Testis (tissue), 2 donors: ENCODE measurements at regions not wholly inside any gene's neighbourhood (a gene's known extent, or its start where the extent isn't known, plus 50 kb on each side); places are given as distances from the start of the nearest gene placed in this dataset.

Source experiments
- POLR2A ChIP-seq: fragments of 450-650 bp; IDR thresholded peaks from one replicate; pipeline ENCODE4 v1.6.1; 2017; ENCODE audit warnings: antibody characterized with exemption, mild to moderate bottlenecking, moderate library complexity
- TF ChIP-seq, protein P1 (sequence below), 3 experiments: fragments of 450-650 bp in 2 of 3; fragments of 200-600 bp in 1 of 3; sonication (generic) in 1 of 3; IDR thresholded peaks; one replicate each; pipeline ENCODE4 v1.5.1; 2016 to 2019; ENCODE audit warnings: antibody characterized with exemption in 3 of 3, mild to moderate bottlenecking in 2 of 3, moderate library complexity in 1 of 3

DNA sequence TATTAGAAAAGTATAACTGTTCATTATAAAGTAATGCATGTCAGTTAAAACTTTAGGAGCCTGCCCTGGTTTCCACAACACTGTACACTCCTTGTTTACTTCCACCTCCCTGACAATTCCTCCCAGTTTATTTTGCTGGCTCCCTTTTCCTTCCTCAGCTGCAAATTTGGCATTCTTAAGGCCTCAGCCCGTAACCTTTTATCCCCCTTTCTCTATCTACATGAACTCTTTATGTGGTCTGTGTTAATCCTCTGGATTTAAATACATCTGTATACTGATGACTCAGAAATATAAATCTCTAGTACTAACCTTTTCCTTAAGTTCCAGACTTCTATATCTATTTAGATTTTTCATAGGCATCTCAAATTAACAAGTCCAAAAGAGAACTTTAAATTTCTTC, 143.6 kb downstream of the OTOL1 start:
- TF ChIP-seq, protein P1, sequence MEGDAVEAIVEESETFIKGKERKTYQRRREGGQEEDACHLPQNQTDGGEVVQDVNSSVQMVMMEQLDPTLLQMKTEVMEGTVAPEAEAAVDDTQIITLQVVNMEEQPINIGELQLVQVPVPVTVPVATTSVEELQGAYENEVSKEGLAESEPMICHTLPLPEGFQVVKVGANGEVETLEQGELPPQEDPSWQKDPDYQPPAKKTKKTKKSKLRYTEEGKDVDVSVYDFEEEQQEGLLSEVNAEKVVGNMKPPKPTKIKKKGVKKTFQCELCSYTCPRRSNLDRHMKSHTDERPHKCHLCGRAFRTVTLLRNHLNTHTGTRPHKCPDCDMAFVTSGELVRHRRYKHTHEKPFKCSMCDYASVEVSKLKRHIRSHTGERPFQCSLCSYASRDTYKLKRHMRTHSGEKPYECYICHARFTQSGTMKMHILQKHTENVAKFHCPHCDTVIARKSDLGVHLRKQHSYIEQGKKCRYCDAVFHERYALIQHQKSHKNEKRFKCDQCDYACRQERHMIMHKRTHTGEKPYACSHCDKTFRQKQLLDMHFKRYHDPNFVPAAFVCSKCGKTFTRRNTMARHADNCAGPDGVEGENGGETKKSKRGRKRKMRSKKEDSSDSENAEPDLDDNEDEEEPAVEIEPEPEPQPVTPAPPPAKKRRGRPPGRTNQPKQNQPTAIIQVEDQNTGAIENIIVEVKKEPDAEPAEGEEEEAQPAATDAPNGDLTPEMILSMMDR (IDR thresholded peaks at IDR 0.05): no peak
- TF ChIP-seq POLR2A: no peak
